Lower lobe of right lung (tissue), 2 donors: ENCODE measurements at regions not wholly inside any gene's neighbourhood (a gene's known extent, or its start where the extent isn't known, plus 50 kb on each side); places are given as distances from the start of the nearest gene placed in this dataset.

Experiments used
- ATAC-seq, 2 donors: fragments of 200-7000 bp; cut with Tn5 transposase; one replicate each; pipeline ENCODE4 v1.9.1; 2020 to 2022; ENCODE audit warnings: mild to moderate bottlenecking in 2 of 2, moderate library complexity in 2 of 2
- DNase-seq: peaks from one replicate; pipeline ENCODE4 v3.0.0-alpha.2; 2020
- H3K27ac ChIP-seq: fragments of 200-600 bp; one replicate; pipeline ENCODE4 v1.8.0; 2022
- H3K27me3 ChIP-seq: fragments of 200-600 bp; one replicate; pipeline ENCODE4 v1.8.0; 2022; ENCODE audit warnings: low read depth
- H3K36me3 ChIP-seq: fragments of 200-600 bp; one replicate; pipeline ENCODE4 v1.8.0; 2022; ENCODE audit warnings: mild to moderate bottlenecking
- H3K4me1 ChIP-seq: fragments of 200-600 bp; one replicate; pipeline ENCODE4 v1.8.0; 2022
- H3K4me3 ChIP-seq: fragments of 200-600 bp; one replicate; pipeline ENCODE4 v1.8.0; 2022; ENCODE audit warnings: mild to moderate bottlenecking
- H3K9me3 ChIP-seq: fragments of 200-600 bp; one replicate; pipeline ENCODE4 v1.8.0; 2022
- intact Hi-C: fragments of 100-400 bp; cut with DNase I; formaldehyde crosslinking; loops from one replicate; pipeline ENCODE4 v1.11.0; 2022
- TF ChIP-seq, protein P1 (sequence below): fragments of 200-600 bp; IDR thresholded peaks from one replicate; pipeline ENCODE4 v1.8.0; 2022; ENCODE audit warnings: antibody characterized with exemption, mild to moderate bottlenecking
- donor health status: DM: no; HTN: yes; CAD: no; lungs with severe emphysema.

DNA sequence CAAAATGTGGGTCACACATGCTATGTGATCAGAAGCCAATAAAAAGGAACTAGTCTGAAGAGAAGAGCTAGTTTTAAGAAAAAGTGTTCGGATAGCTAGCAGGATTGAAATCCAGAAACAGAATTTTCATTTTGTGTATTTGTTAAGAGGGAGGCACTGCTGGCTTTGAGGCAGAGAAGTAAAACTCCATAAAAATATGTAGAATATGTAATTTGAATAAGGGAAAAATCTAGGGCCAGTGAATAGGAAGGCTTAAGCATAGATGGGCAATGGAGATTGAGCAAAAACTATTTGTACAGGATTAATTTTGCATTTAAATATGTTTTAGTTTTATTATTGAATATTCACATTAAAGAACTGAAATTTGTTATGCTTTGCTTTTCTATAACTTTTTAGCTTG is 399.9 kb upstream of the PITX2 start:
- no peaks in the 10 kb centered on the region for H3K36me3 ChIP-seq
- H3K27ac ChIP-seq, result no peak overlapping the region
- intact Hi-C loops, result no loop called here
- TF ChIP-seq, protein P1, sequence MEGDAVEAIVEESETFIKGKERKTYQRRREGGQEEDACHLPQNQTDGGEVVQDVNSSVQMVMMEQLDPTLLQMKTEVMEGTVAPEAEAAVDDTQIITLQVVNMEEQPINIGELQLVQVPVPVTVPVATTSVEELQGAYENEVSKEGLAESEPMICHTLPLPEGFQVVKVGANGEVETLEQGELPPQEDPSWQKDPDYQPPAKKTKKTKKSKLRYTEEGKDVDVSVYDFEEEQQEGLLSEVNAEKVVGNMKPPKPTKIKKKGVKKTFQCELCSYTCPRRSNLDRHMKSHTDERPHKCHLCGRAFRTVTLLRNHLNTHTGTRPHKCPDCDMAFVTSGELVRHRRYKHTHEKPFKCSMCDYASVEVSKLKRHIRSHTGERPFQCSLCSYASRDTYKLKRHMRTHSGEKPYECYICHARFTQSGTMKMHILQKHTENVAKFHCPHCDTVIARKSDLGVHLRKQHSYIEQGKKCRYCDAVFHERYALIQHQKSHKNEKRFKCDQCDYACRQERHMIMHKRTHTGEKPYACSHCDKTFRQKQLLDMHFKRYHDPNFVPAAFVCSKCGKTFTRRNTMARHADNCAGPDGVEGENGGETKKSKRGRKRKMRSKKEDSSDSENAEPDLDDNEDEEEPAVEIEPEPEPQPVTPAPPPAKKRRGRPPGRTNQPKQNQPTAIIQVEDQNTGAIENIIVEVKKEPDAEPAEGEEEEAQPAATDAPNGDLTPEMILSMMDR, result no peak
- no peaks in the 10 kb centered on the region for H3K9me3 ChIP-seq
- no peak for ATAC-seq
- H3K27me3 ChIP-seq, result no peaks in the 10 kb centered on the region
- no peaks in the 10 kb centered on the region for H3K4me1 ChIP-seq
- no peak overlapping the region for H3K4me3 ChIP-seq
- DNase-seq, result no peak

GRCh38 chr4:111027526-111027925 is 404.6 kb upstream of the PITX2 start:
- Histone ChIP-seq H3K9me3 (no peaks in the 10 kb centered on the region), H3K4me3 (no peak overlapping the region), H3K27me3 (no peaks in the 10 kb centered on the region), H3K27ac (no peak overlapping the region), H3K4me1 (no peaks in the 10 kb centered on the region), H3K36me3 (no peaks in the 10 kb centered on the region)
- DNase-seq (no peak), ATAC-seq (no peak)
- intact Hi-C loops, result no loop called here
- TF ChIP-seq, protein P1, result no peak

DNA sequence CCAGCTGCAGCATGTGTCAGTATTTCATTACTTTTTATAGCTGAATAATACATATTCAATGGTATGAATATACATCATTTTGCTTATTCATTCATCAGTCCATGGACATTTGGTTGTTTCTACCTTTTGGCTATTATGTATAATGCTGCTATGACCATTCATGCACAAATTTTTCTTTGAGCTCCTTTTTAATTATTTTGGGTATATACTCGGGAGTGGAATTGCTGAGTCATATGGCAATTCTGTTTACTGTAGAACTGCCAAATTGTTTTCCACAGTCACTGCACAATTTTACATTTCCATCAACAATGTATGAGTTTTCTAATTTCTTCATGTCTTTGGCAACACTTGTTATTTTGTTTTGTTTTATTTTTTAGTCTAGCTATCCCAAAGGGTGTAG is 405.9 kb upstream of the PITX2 start:
- intact Hi-C loops, result no loop called here
- ATAC-seq, result no peak
- DNase-seq, result no peak
- no peaks in the 10 kb centered on the region for H3K36me3 ChIP-seq
- TF ChIP-seq, protein P1, result no peak
- H3K9me3 ChIP-seq, result no peaks in the 10 kb centered on the region
- H3K27ac ChIP-seq, result no peak overlapping the region
- H3K4me1 ChIP-seq, result no peaks in the 10 kb centered on the region
- H3K27me3 ChIP-seq, result no peaks in the 10 kb centered on the region
- H3K4me3 ChIP-seq, result no peak overlapping the region

DNA sequence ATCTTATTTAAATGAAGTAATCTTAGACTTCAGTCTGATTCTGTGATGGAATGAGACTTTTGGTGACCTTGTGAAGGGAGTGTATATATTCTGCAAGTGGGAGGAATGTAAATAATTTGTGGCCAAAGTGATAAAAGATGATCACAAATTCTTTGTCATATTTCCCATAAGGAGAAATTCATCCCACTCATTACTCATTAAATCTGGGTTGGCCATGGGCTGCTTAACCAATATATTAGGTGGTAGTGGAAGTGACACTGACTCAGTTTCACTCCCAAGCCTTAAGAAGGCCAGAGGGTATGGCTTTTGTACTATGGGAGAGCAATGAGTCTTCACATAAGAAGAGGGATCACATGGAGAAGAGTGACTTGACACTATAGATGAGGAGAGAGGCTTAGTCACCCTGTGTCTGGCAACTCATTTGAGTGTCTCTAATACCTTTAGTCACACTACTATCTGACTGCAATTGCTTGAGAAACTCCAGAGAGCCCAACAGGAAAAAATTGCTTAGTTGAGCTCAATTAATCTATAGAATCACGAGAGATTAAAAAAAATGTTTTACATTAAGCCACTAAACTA is 408.2 kb upstream of the PITX2 start:
- H3K9me3 ChIP-seq, result no peaks in the 10 kb centered on the region
- TF ChIP-seq, protein P1, result no peak
- ATAC-seq (no peak), DNase-seq (no peak)
- H3K4me1 ChIP-seq, result no peaks in the 10 kb centered on the region
- intact Hi-C loops, result no loop called here
- no peak overlapping the region for H3K4me3 ChIP-seq
- no peaks in the 10 kb centered on the region for H3K27me3 ChIP-seq
- H3K36me3 ChIP-seq, result no peaks in the 10 kb centered on the region
- no peak overlapping the region for H3K27ac ChIP-seq

GRCh38 chr4:111031596-111031995 is 408.7 kb upstream of the PITX2 start:
- TF ChIP-seq, protein P1, result no peak

More at GRCh38 chr4:111031596-111031995, 408.7 kb upstream of the PITX2 start:
- H3K4me1 ChIP-seq, result no peaks in the 10 kb centered on the region
- no peak overlapping the region for H3K4me3 ChIP-seq
- ATAC-seq (no peak), DNase-seq (no peak)
- H3K9me3 ChIP-seq, result no peaks in the 10 kb centered on the region
- intact Hi-C loops, result no loop called here
- H3K36me3 ChIP-seq, result no peaks in the 10 kb centered on the region
- no peak overlapping the region for H3K27ac ChIP-seq
- no peaks in the 10 kb centered on the region for H3K27me3 ChIP-seq
